Left renal cortex interstitium (tissue), 4 donors: ENCODE measurements at regions not wholly inside any gene's neighbourhood (a gene's known extent, or its start where the extent isn't known, plus 50 kb on each side); places are given as distances from the start of the nearest gene placed in this dataset.

ENCODE experiments used
- DNase-seq, 4 donors: peaks; one replicate each; pipeline ENCODE4 v3.0.0-alpha.2; 2013; ENCODE audit warnings: low read depth in 4 of 4, low spot score in 2 of 4, missing footprints in 1 of 4

- no peak for DNase-seq
Measured at GRCh38 chr16:55151561-55152305, 172.3 kb upstream of the IRX6 start.

- DNase-seq, result no peak
Measured at GRCh38 chr16:55152875-55153390, 171.1 kb upstream of the IRX6 start.

GRCh38 chr16:55154262-55154661 lies 169.7 kb upstream of the IRX6 start:
- no peak for DNase-seq

- no peak for DNase-seq
Measured at GRCh38 chr16:55154956-55155355, 169.0 kb upstream of the IRX6 start.

- DNase-seq, result no peak
Measured at GRCh38 chr16:55155815-55156214, 168.2 kb upstream of the IRX6 start.

- DNase-seq, result no peak
Measured at GRCh38 chr16:55169780-55170179, 154.2 kb upstream of the IRX6 start.

- DNase-seq, result no peak
Measured at GRCh38 chr16:55171241-55171640, 152.8 kb upstream of the IRX6 start.

GRCh38 chr16:55175389-55175788 lies 148.6 kb upstream of the IRX6 start:
- DNase-seq, result no peak

- DNase-seq, result no peak
Measured at GRCh38 chr16:55176901-55177300, 147.1 kb upstream of the IRX6 start.

GRCh38 chr16:55179411-55179810 lies 144.6 kb upstream of the IRX6 start:
- no peak for DNase-seq

- no peak for DNase-seq
Measured at GRCh38 chr16:55179852-55180585, 144.0 kb upstream of the IRX6 start.

- no peak for DNase-seq
Measured at GRCh38 chr16:55184052-55184451, 140.0 kb upstream of the IRX6 start.

GRCh38 chr16:55184619-55185018 lies 139.4 kb upstream of the IRX6 start:
- no peak for DNase-seq

- no peak for DNase-seq
Measured at GRCh38 chr16:55189224-55189623, 134.8 kb upstream of the IRX6 start.

- no peak for DNase-seq
Measured at GRCh38 chr16:55189682-55190636, 134.0 kb upstream of the IRX6 start.

GRCh38 chr16:55192734-55193133 lies 131.3 kb upstream of the IRX6 start:
- DNase-seq, result no peak

GRCh38 chr16:55203570-55203969 lies 120.4 kb upstream of the IRX6 start:
- DNase-seq, result no peak

- no peak for DNase-seq
Measured at GRCh38 chr16:55204069-55204468, 119.9 kb upstream of the IRX6 start.

- no peak for DNase-seq
Measured at GRCh38 chr16:55204923-55205322, 119.1 kb upstream of the IRX6 start.

GRCh38 chr16:55207693-55208428 lies 116.1 kb upstream of the IRX6 start:
- no peak for DNase-seq
